NB4 (cell line): ENCODE measurements at regions not wholly inside any gene's neighbourhood (a gene's known extent, or its start where the extent isn't known, plus 50 kb on each side); places are given as distances from the start of the nearest gene placed in this dataset.

Experiments used
- MYC ChIP-seq: IDR thresholded peaks from 2 replicates; pipeline ENCODE4 v1.6.1; 2011; ENCODE audit warnings: low read depth, low read length
- POLR2A ChIP-seq: IDR thresholded peaks from 2 replicates; pipeline ENCODE4 v1.6.1; 2011; ENCODE audit warnings: mild to moderate bottlenecking; ENCODE audit not compliant: insufficient read length; ENCODE audit errors: extremely low read depth
- TF ChIP-seq, protein P1 (sequence below): IDR thresholded peaks from one replicate; pipeline ENCODE4 v1.5.1; 2012; ENCODE audit warnings: low read depth, low read length

DNA sequence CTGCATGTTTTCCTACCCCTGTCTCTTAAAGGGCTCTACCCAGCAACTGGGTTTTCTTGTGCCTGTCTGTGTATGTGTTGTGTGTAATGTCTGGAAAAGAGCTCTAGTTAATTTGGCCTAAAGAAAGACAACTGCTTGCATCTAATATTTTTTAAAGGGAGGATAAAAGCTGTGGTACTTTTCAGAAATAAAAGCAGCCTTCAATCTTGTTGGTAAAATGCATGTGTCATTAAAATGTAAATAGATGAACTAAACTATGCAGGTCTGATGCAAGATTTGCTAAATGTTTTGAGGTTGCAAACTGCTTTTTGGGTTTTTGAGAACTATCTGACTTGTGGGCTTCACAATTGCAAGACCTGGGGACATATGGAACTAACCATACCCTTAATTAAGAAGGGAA is 445.3 kb downstream of the HTR7 start:
- no peak for TF ChIP-seq MYC
- TF ChIP-seq, protein P1, sequence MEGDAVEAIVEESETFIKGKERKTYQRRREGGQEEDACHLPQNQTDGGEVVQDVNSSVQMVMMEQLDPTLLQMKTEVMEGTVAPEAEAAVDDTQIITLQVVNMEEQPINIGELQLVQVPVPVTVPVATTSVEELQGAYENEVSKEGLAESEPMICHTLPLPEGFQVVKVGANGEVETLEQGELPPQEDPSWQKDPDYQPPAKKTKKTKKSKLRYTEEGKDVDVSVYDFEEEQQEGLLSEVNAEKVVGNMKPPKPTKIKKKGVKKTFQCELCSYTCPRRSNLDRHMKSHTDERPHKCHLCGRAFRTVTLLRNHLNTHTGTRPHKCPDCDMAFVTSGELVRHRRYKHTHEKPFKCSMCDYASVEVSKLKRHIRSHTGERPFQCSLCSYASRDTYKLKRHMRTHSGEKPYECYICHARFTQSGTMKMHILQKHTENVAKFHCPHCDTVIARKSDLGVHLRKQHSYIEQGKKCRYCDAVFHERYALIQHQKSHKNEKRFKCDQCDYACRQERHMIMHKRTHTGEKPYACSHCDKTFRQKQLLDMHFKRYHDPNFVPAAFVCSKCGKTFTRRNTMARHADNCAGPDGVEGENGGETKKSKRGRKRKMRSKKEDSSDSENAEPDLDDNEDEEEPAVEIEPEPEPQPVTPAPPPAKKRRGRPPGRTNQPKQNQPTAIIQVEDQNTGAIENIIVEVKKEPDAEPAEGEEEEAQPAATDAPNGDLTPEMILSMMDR, result no peak
- no peak for TF ChIP-seq POLR2A
